A549 (cell line): ENCODE measurements at regions not wholly inside any gene's neighbourhood (a gene's known extent, or its start where the extent isn't known, plus 50 kb on each side); places are given as distances from the start of the nearest gene placed in this dataset.

Source experiments
- EP300 ChIP-seq, 2 experiments: fragments of >200 bp; sonication (Bioruptor Twin); formaldehyde crosslinking; IDR thresholded peaks; 2 replicates in 1 of 2; 3 replicates in 1 of 2; pipeline ENCODE4 v1.6.1; 2016 to 2017
- HOXA7 ChIP-seq: fragments of 250-450 bp; sonication (Bioruptor Pico); IDR thresholded peaks from 2 replicates; pipeline ENCODE4 v1.5.0; 2020; ENCODE audit warnings: mild to moderate bottlenecking, moderate library complexity
- JUNB ChIP-seq: fragments of >200 bp; sonication (Bioruptor Twin); formaldehyde crosslinking; IDR thresholded peaks from 2 replicates; pipeline ENCODE4 v1.6.1; 2016
- POLR2A ChIP-seq: IDR thresholded peaks from 2 replicates; pipeline ENCODE4 v1.6.1; 2012; ENCODE audit warnings: mild to moderate bottlenecking, low read length
- POLR2AphosphoS2 ChIP-seq: conservative IDR thresholded peaks from 2 replicates; pipeline ENCODE4 v1.6.1; 2012; ENCODE audit warnings: low read length, improper control_type of control experiment, inconsistent platforms
- RAD21 ChIP-seq, 2 experiments: fragments of >200 bp in 1 of 2; sonication (Bioruptor Twin) in 1 of 2; formaldehyde crosslinking in 1 of 2; IDR thresholded peaks in 1 of 2; conservative IDR thresholded peaks in 1 of 2; 2 replicates in 1 of 2; 3 replicates in 1 of 2; pipeline ENCODE4 v1.6.1; 2012 to 2018; ENCODE audit warnings: inconsistent platforms in 1 of 2
- TF ChIP-seq, protein P1 (sequence below): fragments of >200 bp; sonication (Bioruptor Twin); formaldehyde crosslinking; IDR thresholded peaks from 3 replicates; pipeline ENCODE4 v1.5.1; 2016
- TF ChIP-seq, protein P2 (sequence below): fragments of 200-600 bp; sonication (generic); IDR thresholded peaks from 2 replicates; pipeline ENCODE4 v1.6.1; 2016; ENCODE audit warnings: antibody characterized with exemption, mild to moderate bottlenecking, moderate library complexity
- TF ChIP-seq, protein P3 (sequence below): IDR thresholded peaks from 2 replicates; pipeline ENCODE4 v1.6.1; 2012

DNA sequence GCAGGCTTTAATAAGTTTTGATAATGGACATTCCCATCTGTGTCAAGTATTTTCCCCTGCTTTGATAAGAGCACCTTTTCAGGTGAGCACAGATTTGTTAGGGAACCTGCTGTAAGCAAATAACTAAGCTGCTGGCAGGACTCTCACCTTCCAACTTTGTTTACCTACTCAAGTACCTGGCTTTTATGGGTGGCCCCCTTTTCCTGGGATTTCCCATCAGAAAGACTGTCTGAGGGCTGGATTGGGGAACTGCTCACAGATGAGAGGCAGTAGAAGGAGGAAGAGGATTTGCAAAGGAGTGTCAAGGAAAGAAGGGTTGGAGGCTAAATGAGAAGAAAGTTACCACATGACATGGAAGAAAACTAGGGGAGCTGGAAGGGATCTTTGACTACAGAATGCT, 210.1 kb upstream of the RIMS1 start:
- TF ChIP-seq, protein P1, sequence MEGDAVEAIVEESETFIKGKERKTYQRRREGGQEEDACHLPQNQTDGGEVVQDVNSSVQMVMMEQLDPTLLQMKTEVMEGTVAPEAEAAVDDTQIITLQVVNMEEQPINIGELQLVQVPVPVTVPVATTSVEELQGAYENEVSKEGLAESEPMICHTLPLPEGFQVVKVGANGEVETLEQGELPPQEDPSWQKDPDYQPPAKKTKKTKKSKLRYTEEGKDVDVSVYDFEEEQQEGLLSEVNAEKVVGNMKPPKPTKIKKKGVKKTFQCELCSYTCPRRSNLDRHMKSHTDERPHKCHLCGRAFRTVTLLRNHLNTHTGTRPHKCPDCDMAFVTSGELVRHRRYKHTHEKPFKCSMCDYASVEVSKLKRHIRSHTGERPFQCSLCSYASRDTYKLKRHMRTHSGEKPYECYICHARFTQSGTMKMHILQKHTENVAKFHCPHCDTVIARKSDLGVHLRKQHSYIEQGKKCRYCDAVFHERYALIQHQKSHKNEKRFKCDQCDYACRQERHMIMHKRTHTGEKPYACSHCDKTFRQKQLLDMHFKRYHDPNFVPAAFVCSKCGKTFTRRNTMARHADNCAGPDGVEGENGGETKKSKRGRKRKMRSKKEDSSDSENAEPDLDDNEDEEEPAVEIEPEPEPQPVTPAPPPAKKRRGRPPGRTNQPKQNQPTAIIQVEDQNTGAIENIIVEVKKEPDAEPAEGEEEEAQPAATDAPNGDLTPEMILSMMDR: no peak
- TF ChIP-seq RAD21 (conservative IDR thresholded peaks at IDR 0.05 in 1 of 2, IDR thresholded peaks at IDR 0.05 in 1 of 2) (no peak), POLR2A (no peak), POLR2AphosphoS2 (no peak), JUNB (no peak), HOXA7 (no peak), EP300 (IDR thresholded peaks at IDR 0.05) (no peak)
- TF ChIP-seq, protein P2, sequence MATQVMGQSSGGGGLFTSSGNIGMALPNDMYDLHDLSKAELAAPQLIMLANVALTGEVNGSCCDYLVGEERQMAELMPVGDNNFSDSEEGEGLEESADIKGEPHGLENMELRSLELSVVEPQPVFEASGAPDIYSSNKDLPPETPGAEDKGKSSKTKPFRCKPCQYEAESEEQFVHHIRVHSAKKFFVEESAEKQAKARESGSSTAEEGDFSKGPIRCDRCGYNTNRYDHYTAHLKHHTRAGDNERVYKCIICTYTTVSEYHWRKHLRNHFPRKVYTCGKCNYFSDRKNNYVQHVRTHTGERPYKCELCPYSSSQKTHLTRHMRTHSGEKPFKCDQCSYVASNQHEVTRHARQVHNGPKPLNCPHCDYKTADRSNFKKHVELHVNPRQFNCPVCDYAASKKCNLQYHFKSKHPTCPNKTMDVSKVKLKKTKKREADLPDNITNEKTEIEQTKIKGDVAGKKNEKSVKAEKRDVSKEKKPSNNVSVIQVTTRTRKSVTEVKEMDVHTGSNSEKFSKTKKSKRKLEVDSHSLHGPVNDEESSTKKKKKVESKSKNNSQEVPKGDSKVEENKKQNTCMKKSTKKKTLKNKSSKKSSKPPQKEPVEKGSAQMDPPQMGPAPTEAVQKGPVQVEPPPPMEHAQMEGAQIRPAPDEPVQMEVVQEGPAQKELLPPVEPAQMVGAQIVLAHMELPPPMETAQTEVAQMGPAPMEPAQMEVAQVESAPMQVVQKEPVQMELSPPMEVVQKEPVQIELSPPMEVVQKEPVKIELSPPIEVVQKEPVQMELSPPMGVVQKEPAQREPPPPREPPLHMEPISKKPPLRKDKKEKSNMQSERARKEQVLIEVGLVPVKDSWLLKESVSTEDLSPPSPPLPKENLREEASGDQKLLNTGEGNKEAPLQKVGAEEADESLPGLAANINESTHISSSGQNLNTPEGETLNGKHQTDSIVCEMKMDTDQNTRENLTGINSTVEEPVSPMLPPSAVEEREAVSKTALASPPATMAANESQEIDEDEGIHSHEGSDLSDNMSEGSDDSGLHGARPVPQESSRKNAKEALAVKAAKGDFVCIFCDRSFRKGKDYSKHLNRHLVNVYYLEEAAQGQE: no peak
- TF ChIP-seq, protein P3, sequence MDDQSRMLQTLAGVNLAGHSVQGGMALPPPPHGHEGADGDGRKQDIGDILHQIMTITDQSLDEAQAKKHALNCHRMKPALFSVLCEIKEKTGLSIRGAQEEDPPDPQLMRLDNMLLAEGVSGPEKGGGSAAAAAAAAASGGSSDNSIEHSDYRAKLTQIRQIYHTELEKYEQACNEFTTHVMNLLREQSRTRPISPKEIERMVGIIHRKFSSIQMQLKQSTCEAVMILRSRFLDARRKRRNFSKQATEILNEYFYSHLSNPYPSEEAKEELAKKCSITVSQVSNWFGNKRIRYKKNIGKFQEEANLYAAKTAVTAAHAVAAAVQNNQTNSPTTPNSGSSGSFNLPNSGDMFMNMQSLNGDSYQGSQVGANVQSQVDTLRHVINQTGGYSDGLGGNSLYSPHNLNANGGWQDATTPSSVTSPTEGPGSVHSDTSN: no peak
